Hepatocyte (in vitro differentiated cells): ENCODE measurements at regions not wholly inside any gene's neighbourhood (a gene's known extent, or its start where the extent isn't known, plus 50 kb on each side); places are given as distances from the start of the nearest gene placed in this dataset.

Experiments used
- EZH2 ChIP-seq: fragments of 200-600 bp; sonication (generic); IDR thresholded peaks from 2 replicates; pipeline ENCODE4 v1.6.1; 2016; ENCODE audit warnings: antibody characterized with exemption, mild to moderate bottlenecking, borderline replicate concordance
- EZH2phosphoT487 ChIP-seq: fragments of 200-600 bp; sonication (generic); IDR thresholded peaks from one replicate; pipeline ENCODE4 v1.6.1; 2018; ENCODE audit warnings: antibody characterized with exemption, mild to moderate bottlenecking, low read depth, moderate library complexity; ENCODE audit not compliant: unreplicated experiment, severe bottlenecking
- TF ChIP-seq, protein P1 (sequence below): fragments of 200-600 bp; sonication (generic); IDR thresholded peaks from 2 replicates; pipeline ENCODE4 v1.5.1; 2016; ENCODE audit warnings: antibody characterized with exemption, mild to moderate bottlenecking; ENCODE audit not compliant: poor library complexity

DNA sequence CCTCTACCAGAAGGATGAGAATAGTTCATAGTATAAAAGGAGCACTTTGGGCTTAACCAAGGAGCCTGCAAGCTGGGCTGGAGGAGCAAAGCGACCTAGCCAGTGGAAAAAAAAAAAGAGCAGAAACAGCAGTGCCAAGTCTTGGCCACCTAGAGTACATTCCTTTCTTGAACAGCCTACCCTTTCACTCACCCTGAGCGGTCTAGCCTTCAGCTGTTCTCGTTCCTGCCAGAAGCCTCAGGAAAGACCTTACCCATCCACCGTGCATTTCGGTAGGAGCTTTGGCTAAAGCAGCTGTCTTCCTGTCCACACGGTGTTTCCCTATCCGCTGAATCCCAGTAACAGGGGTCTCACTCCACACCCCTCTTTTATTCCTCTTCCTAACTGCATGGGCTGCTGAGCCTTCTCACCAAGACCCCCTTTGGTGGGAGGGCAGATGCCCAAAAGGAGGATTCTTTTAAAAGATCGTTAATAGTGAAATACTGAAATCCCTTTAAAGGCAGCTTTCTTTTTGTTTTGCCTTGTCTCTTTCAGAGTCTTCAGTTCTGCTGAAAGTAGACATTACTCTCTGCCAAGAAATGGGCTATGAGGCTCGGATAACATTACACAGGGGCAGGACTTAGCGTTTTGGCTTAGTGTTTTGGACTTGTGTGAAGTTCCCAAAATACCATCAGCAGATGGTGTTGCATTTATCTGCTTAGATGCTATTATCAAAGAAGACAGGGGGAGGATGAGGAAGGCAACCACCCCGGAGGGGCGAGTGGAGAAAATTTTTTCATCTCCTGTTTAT, 88.5 kb upstream of the METAP2 start:
- TF ChIP-seq EZH2 (no peak), EZH2phosphoT487 (no peak)
- TF ChIP-seq, protein P1, sequence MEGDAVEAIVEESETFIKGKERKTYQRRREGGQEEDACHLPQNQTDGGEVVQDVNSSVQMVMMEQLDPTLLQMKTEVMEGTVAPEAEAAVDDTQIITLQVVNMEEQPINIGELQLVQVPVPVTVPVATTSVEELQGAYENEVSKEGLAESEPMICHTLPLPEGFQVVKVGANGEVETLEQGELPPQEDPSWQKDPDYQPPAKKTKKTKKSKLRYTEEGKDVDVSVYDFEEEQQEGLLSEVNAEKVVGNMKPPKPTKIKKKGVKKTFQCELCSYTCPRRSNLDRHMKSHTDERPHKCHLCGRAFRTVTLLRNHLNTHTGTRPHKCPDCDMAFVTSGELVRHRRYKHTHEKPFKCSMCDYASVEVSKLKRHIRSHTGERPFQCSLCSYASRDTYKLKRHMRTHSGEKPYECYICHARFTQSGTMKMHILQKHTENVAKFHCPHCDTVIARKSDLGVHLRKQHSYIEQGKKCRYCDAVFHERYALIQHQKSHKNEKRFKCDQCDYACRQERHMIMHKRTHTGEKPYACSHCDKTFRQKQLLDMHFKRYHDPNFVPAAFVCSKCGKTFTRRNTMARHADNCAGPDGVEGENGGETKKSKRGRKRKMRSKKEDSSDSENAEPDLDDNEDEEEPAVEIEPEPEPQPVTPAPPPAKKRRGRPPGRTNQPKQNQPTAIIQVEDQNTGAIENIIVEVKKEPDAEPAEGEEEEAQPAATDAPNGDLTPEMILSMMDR: no peak
